Gastroesophageal sphincter (tissue), 3 donors: ENCODE measurements at regions not wholly inside any gene's neighbourhood (a gene's known extent, or its start where the extent isn't known, plus 50 kb on each side); places are given as distances from the start of the nearest gene placed in this dataset.

Source experiments
- CTCF ChIP-seq, 4 experiments: fragments of 200-600 bp in 2 of 4; fragments of 450-650 bp in 2 of 4; sonication (generic) in 1 of 4; IDR thresholded peaks; one replicate each; pipeline ENCODE4 v1.5.1; 2017 to 2019; ENCODE audit warnings: antibody characterized with exemption in 4 of 4, mild to moderate bottlenecking in 2 of 4, moderate library complexity in 2 of 4
- EP300 ChIP-seq: sonication (generic); formaldehyde crosslinking; IDR thresholded peaks from one replicate; pipeline ENCODE4 v1.6.1; 2017; ENCODE audit warnings: antibody characterized with exemption, mild to moderate bottlenecking
- POLR2A ChIP-seq, 2 donors: fragments of 450-650 bp; IDR thresholded peaks; one replicate each; pipeline ENCODE4 v1.6.1; 2017; ENCODE audit warnings: antibody characterized with exemption in 2 of 2, mild to moderate bottlenecking in 2 of 2, moderate library complexity in 1 of 2
- POLR2AphosphoS5 ChIP-seq: sonication (generic); formaldehyde crosslinking; IDR thresholded peaks from one replicate; pipeline ENCODE4 v1.6.1; 2017; ENCODE audit warnings: antibody characterized with exemption

DNA sequence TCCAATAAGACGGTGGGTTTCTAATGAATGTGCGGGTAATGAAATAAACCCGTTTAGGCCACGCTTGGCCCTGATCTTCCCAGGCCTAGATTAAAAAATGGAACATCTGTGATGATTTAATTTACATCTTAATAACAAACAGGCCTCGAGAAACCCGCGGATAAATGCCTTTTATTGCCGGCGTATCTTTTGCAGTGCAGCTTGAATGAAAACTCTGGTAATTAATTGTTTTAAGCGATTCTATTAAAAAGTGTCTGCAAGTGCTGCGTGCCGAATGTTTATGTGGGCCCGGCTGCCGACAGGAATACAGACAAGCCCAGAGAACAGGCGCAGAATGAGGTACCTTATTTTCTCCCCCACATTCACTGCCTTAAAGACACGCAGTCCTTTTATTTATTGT, 420.7 kb downstream of the MN1 start:
- TF ChIP-seq EP300: no peak
- no peak for TF ChIP-seq CTCF (IDR thresholded peaks at IDR 0.05)
- TF ChIP-seq POLR2A (IDR thresholded peaks at IDR 0.05): no peak
- no peak for TF ChIP-seq POLR2AphosphoS5
